ENCODE measurements at regions not wholly inside any gene's neighbourhood (a gene's known extent, or its start where the extent isn't known, plus 50 kb on each side); places are given as distances from the start of the nearest gene placed in this dataset.

GRCh38 chr7:16204953-16205352 is 216.4 kb downstream of the CRPPA start:
- intact Hi-C loops (cut with DNase I) = no loop called here
- H3K4me1 ChIP-seq = no peaks in the 10 kb centered on the region
- WGBS, 2 donors = 58 to 69% methylated on average over 2 of the region's 2 CpGs
- no peak for TF ChIP-seq POLR2A (IDR thresholded peaks at IDR 0.05)
- TF ChIP-seq CTCF (IDR thresholded peaks at IDR 0.05) = no peak
- H3K36me3 ChIP-seq (replicated peaks in 1 of 2; ENCODE audit: insufficient read depth in 1 of 2, low read depth in 2 of 2) = no peaks in the 10 kb centered on the region
- no peaks in the 10 kb centered on the region for H3K27me3 ChIP-seq
- ATAC-seq (no peak), DNase-seq (no peak)
- no peak overlapping the region for H3K27ac ChIP-seq
- H3K4me3 ChIP-seq = no peak overlapping the region
- no peaks in the 10 kb centered on the region for H3K9me3 ChIP-seq

GRCh38 chr7:16203065-16203464 is 218.3 kb downstream of the CRPPA start:
- no peaks in the 10 kb centered on the region for H3K4me1 ChIP-seq
- ATAC-seq = no peak
- no peak overlapping the region for H3K27ac ChIP-seq
- H3K4me3 ChIP-seq = no peak overlapping the region
- H3K36me3 ChIP-seq (replicated peaks in 1 of 2; ENCODE audit: insufficient read depth in 1 of 2, low read depth in 2 of 2) = no peaks in the 10 kb centered on the region
- 52 to 53% methylated on average over 3 of the region's 3 CpGs for WGBS, 2 donors
- intact Hi-C loops (cut with DNase I) = no loop called here
- TF ChIP-seq CTCF (IDR thresholded peaks at IDR 0.05) (no peak), POLR2A (IDR thresholded peaks at IDR 0.05) (no peak)
- H3K9me3 ChIP-seq = no peaks in the 10 kb centered on the region
- no peak for DNase-seq
- H3K27me3 ChIP-seq = no peaks in the 10 kb centered on the region

- H3K9me3 ChIP-seq = no peaks in the 10 kb centered on the region
- no peaks in the 10 kb centered on the region for H3K4me1 ChIP-seq
- H3K4me3 ChIP-seq = no peak overlapping the region
- ATAC-seq (no peak), DNase-seq (no peak)
- no peaks in the 10 kb centered on the region for H3K36me3 ChIP-seq (replicated peaks in 1 of 2; ENCODE audit: insufficient read depth in 1 of 2, low read depth in 2 of 2)
- no peak overlapping the region for H3K27ac ChIP-seq
- intact Hi-C loops (cut with DNase I) = no loop called here
- H3K27me3 ChIP-seq = no peaks in the 10 kb centered on the region
- TF ChIP-seq POLR2A (IDR thresholded peaks at IDR 0.05) = no peak
- TF ChIP-seq CTCF (IDR thresholded peaks at IDR 0.05) = no peak
These were observed 219.0 kb downstream of the CRPPA start for GRCh38 chr7:16202303-16202702.

GRCh38 chr7:16200591-16200990 is 220.7 kb downstream of the CRPPA start:
- no peak overlapping the region for H3K4me3 ChIP-seq
- intact Hi-C loops (cut with DNase I) = no loop called here
- H3K27ac ChIP-seq = no peak overlapping the region
- no peak for ATAC-seq
- H3K9me3 ChIP-seq = no peaks in the 10 kb centered on the region
- H3K4me1 ChIP-seq = no peaks in the 10 kb centered on the region
- no peak for DNase-seq
- WGBS, 2 donors = 88 to 89% methylated on average over 1 of the region's 1 CpG
- H3K27me3 ChIP-seq = no peaks in the 10 kb centered on the region
- H3K36me3 ChIP-seq (replicated peaks in 1 of 2; ENCODE audit: insufficient read depth in 1 of 2, low read depth in 2 of 2) = no peaks in the 10 kb centered on the region
- no peak for TF ChIP-seq CTCF (IDR thresholded peaks at IDR 0.05)
- TF ChIP-seq POLR2A (IDR thresholded peaks at IDR 0.05) = no peak

- Histone ChIP-seq H3K27ac (no peak overlapping the region), H3K4me1 (no peaks in the 10 kb centered on the region), H3K36me3 (replicated peaks in 1 of 2; ENCODE audit: insufficient read depth in 1 of 2, low read depth in 2 of 2) (no peaks in the 10 kb centered on the region), H3K4me3 (no peak overlapping the region), H3K27me3 (no peaks in the 10 kb centered on the region), H3K9me3 (no peaks in the 10 kb centered on the region)
- 74 to 85% methylated on average over 4 of the region's 4 CpGs for WGBS, 2 donors
- TF ChIP-seq CTCF (IDR thresholded peaks at IDR 0.05) = no peak
- no peak for TF ChIP-seq POLR2A (IDR thresholded peaks at IDR 0.05)
- intact Hi-C loops (cut with DNase I) = no loop called here
- DNase-seq = no peak
- no peak for ATAC-seq
These were observed 227.7 kb downstream of the CRPPA start for GRCh38 chr7:16193631-16194030.
